ENCODE measurements at regions not wholly inside any gene's neighbourhood (a gene's known extent, or its start where the extent isn't known, plus 50 kb on each side); places are given as distances from the start of the nearest gene placed in this dataset.

DNA sequence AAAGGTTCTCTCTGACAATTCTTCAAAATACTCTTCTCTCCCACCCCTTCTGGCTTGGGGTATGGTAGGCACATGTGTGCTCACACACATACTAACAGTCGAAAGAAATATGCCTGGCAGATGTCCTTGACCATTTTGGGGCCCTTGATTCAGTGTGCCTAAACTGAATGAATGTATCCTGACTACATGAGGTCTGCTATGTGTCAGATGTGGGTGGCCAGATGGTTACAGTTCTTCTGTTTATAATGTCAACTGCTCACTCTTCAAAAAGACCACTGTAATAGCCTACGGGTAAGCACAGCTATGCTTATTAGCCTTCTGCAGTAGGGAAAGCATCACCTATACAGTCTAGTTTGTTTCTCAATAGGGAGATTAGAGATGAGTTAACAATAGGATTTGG is 63.7 kb upstream of the VEGFC start:
- TF ChIP-seq, protein P1, sequence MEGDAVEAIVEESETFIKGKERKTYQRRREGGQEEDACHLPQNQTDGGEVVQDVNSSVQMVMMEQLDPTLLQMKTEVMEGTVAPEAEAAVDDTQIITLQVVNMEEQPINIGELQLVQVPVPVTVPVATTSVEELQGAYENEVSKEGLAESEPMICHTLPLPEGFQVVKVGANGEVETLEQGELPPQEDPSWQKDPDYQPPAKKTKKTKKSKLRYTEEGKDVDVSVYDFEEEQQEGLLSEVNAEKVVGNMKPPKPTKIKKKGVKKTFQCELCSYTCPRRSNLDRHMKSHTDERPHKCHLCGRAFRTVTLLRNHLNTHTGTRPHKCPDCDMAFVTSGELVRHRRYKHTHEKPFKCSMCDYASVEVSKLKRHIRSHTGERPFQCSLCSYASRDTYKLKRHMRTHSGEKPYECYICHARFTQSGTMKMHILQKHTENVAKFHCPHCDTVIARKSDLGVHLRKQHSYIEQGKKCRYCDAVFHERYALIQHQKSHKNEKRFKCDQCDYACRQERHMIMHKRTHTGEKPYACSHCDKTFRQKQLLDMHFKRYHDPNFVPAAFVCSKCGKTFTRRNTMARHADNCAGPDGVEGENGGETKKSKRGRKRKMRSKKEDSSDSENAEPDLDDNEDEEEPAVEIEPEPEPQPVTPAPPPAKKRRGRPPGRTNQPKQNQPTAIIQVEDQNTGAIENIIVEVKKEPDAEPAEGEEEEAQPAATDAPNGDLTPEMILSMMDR (IDR thresholded peaks at IDR 0.05): no peak
- no peak for TF ChIP-seq POLR2A (IDR thresholded peaks at IDR 0.05)

Data from uterus (tissue), 2 donors.